ENCODE measurements at regions not wholly inside any gene's neighbourhood (a gene's known extent, or its start where the extent isn't known, plus 50 kb on each side); places are given as distances from the start of the nearest gene placed in this dataset.

DNA sequence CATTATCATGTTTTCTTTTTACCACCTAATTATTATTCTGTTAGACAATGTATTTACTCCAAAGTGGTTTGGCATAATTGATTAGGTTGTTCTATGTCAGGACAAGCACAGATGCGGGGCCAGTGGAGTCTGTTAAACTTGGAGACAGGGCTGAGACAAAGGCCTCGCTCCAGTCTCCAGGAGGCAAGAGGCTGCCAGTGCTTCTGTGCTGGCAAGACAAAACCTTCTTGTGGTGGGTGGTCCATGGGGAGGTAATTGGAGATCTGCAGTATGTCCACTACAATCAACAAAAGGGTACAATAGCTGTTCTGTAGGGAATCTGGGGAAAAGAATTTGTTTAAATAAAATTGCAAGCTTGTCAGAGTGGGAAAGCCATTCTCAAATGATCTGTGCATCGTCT lies 677.2 kb upstream of the SLC35B3 start:
- Histone ChIP-seq H3K9me3 (no peaks in the 10 kb centered on the region), H3K36me3 (no peaks in the 10 kb centered on the region), H3K4me3 (no peak overlapping the region), H3K27me3 (replicated peaks in 1 of 7) (no peaks in the 10 kb centered on the region), H3K27ac (no peak overlapping the region), H3K4me1 (no peaks in the 10 kb centered on the region)
- no peak for DNase-seq
- TF ChIP-seq, protein P1, sequence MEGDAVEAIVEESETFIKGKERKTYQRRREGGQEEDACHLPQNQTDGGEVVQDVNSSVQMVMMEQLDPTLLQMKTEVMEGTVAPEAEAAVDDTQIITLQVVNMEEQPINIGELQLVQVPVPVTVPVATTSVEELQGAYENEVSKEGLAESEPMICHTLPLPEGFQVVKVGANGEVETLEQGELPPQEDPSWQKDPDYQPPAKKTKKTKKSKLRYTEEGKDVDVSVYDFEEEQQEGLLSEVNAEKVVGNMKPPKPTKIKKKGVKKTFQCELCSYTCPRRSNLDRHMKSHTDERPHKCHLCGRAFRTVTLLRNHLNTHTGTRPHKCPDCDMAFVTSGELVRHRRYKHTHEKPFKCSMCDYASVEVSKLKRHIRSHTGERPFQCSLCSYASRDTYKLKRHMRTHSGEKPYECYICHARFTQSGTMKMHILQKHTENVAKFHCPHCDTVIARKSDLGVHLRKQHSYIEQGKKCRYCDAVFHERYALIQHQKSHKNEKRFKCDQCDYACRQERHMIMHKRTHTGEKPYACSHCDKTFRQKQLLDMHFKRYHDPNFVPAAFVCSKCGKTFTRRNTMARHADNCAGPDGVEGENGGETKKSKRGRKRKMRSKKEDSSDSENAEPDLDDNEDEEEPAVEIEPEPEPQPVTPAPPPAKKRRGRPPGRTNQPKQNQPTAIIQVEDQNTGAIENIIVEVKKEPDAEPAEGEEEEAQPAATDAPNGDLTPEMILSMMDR (IDR thresholded peaks at IDR 0.05 in 8 of 11, conservative IDR thresholded peaks at IDR 0.05 in 3 of 11) = no peak
- TF ChIP-seq POLR2AphosphoS5 (IDR thresholded peaks at IDR 0.05) (no peak), POLR2A (IDR thresholded peaks at IDR 0.05) (no peak)
- WGBS, 5 donors = 71 to 85% (median 79%) methylated on average over 3 of the region's 3 CpGs
- intact Hi-C loops (cut with DNase I; ENCODE audit: low total_unique reads) = no loop called here

GRCh38 chr6:9103876-9104521 lies 668.7 kb upstream of the SLC35B3 start:
- WGBS, 5 donors = 77 to 90% (median 79%) methylated on average over 2 of the region's 2 CpGs

DNA sequence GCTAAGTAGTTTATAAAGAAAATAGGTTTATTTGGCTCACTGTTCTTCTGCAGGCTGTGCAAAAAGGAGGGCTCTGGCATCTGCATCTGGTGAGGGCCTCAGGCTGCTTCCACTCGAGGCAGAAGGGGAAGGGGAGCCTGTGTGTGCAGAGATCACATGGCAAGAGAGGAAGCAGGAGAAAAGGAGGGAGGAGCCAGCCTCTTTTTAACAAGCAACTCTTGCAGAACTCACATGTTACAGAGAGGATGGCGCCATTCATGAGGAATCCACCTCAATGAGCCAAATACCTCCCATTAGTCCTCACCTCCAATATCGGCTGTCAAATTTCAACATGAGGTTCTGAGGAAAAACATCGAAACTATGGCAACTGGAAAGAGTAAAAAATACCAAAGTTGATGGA lies 666.6 kb upstream of the SLC35B3 start:
- no peak for DNase-seq
- no peaks in the 10 kb centered on the region for H3K4me1 ChIP-seq
- intact Hi-C loops (cut with DNase I; ENCODE audit: low total_unique reads) = no loop called here
- no peaks in the 10 kb centered on the region for H3K36me3 ChIP-seq
- no peaks in the 10 kb centered on the region for H3K27me3 ChIP-seq (replicated peaks in 1 of 7)
- H3K27ac ChIP-seq = no peak overlapping the region
- TF ChIP-seq, protein P1 (IDR thresholded peaks at IDR 0.05 in 8 of 11, conservative IDR thresholded peaks at IDR 0.05 in 3 of 11) = no peak
- TF ChIP-seq POLR2AphosphoS5 (IDR thresholded peaks at IDR 0.05) (no peak), POLR2A (IDR thresholded peaks at IDR 0.05) (no peak)
- H3K4me3 ChIP-seq = no peak overlapping the region
- 59 to 80% (median 72%) methylated on average over 4 of the region's 4 CpGs for WGBS, 5 donors
- peaks cover 0 to 11% (median 1%) of the 10 kb centered on the region in 8 donors for H3K9me3 ChIP-seq

More at GRCh38 chr6:9103876-9104521, 668.7 kb upstream of the SLC35B3 start:
- H3K9me3 ChIP-seq = peaks cover 0 to 11% (median 1%) of the 10 kb centered on the region in 8 donors
- TF ChIP-seq, protein P1 (IDR thresholded peaks at IDR 0.05 in 8 of 11, conservative IDR thresholded peaks at IDR 0.05 in 3 of 11) = no peak
- TF ChIP-seq POLR2A (IDR thresholded peaks at IDR 0.05) (no peak), POLR2AphosphoS5 (IDR thresholded peaks at IDR 0.05) (no peak)
- intact Hi-C loops (cut with DNase I; ENCODE audit: low total_unique reads) = no loop called here
- no peaks in the 10 kb centered on the region for H3K36me3 ChIP-seq
- no peaks in the 10 kb centered on the region for H3K27me3 ChIP-seq (replicated peaks in 1 of 7)
- H3K4me1 ChIP-seq = no peaks in the 10 kb centered on the region
- H3K4me3 ChIP-seq = no peak overlapping the region
- DNase-seq = no peak
- H3K27ac ChIP-seq = no peak overlapping the region

- 37 to 56% (median 43%) methylated on average over 2 of the region's 2 CpGs for WGBS, 5 donors
- no peak for TF ChIP-seq POLR2A (IDR thresholded peaks at IDR 0.05)
- TF ChIP-seq, protein P1 (IDR thresholded peaks at IDR 0.05 in 8 of 11, conservative IDR thresholded peaks at IDR 0.05 in 3 of 11) = no peak
- TF ChIP-seq POLR2AphosphoS5 (IDR thresholded peaks at IDR 0.05) = no peak
Measured at GRCh38 chr6:9100869-9101580, 665.7 kb upstream of the SLC35B3 start.

More at GRCh38 chr6:9100869-9101580, 665.7 kb upstream of the SLC35B3 start:
- Histone ChIP-seq H3K4me3 (no peak overlapping the region), H3K27ac (no peak overlapping the region), H3K9me3 (peaks cover 0 to 11% (median 1%) of the 10 kb centered on the region in 8 donors), H3K27me3 (replicated peaks in 1 of 7) (no peaks in the 10 kb centered on the region), H3K4me1 (no peaks in the 10 kb centered on the region), H3K36me3 (no peaks in the 10 kb centered on the region)
- DNase-seq = no peak
- intact Hi-C loops (cut with DNase I; ENCODE audit: low total_unique reads) = no loop called here

All from spleen (tissue), 11 donors.